HepG2 (cell line): ENCODE measurements at regions not wholly inside any gene's neighbourhood (a gene's known extent, or its start where the extent isn't known, plus 50 kb on each side); places are given as distances from the start of the nearest gene placed in this dataset.

ENCODE experiments used
- ATAC-seq: fragments of 200-7000 bp; cut with Tn5 transposase; 3 replicates; pipeline ENCODE4 v1.9.1; 2020; ENCODE audit warnings: mild to moderate bottlenecking, moderate library complexity
- BruUV-seq: library from RNA; stranded (reverse); fragments of 400-500 nt; replicated peaks from 2 replicates; lab custom pipeline; 2021; lab: Mats Ljungman, UMichigan
- CTCF ChIA-PET: fragments of 300-600 bp; formaldehyde crosslinking; extraction: SDS; loops from one replicate; lab custom pipeline; 2021; ENCODE audit warnings: low total read pairs, inconsistent platforms, low intra/inter-chr PET ratio; lab: Yijun Ruan, JAX
- POLR2A ChIA-PET: fragments of 350-600 bp; sonication (Branson Sonifier 250); formaldehyde crosslinking; loops from one replicate; lab custom pipeline; 2020; ENCODE audit warnings: antibody characterized with exemption, inconsistent platforms; lab: Yijun Ruan, JAX
- DNase-seq: peaks from one replicate; pipeline ENCODE4 v3.0.0-alpha.2; 2015; ENCODE audit warnings: low spot score
- FAIRE-seq: peaks from 3 replicates; lab custom pipeline; 2011; peaks lifted over from hg19 to GRCh38; lab: Jason Lieb, UNC
- H2AFZ ChIP-seq: one replicate; pipeline ENCODE4 v1.6.1; 2011; ENCODE audit warnings: low read length, inconsistent platforms
- H3K27ac ChIP-seq: fragments of 300-600 bp; 3 replicates; pipeline ENCODE4 v1.8.0; 2011; ENCODE audit warnings: mixed run types, mild to moderate bottlenecking, mixed read lengths, low read length, inconsistent platforms; ENCODE audit not compliant: insufficient read depth; ENCODE audit errors: extremely low read length
- H3K27me3 ChIP-seq, 2 experiments: fragments of 200-600 bp in 1 of 2; 2 replicates in 1 of 2; 3 replicates in 1 of 2; pipeline versions ENCODE4 v1.6.0 to v1.8.0; 2011; ENCODE audit warnings: low read length in 2 of 2, mild to moderate bottlenecking in 2 of 2, moderate library complexity in 2 of 2, inconsistent platforms in 1 of 2; ENCODE audit not compliant: insufficient read depth in 2 of 2, control insufficient read depth in 1 of 2
- H3K36me3 ChIP-seq, 2 experiments: fragments of 200-600 bp in 1 of 2; replicated peaks in 1 of 2; 2 replicates in 1 of 2; 3 replicates in 1 of 2; pipeline versions ENCODE4 v1.5.1 to v1.8.0; 2011; ENCODE audit warnings: low read length in 2 of 2, inconsistent platforms in 1 of 2; ENCODE audit not compliant: insufficient read depth in 2 of 2, control insufficient read depth in 1 of 2
- H3K4me1 ChIP-seq: 2 replicates; pipeline ENCODE4 v1.5.1; 2012; ENCODE audit warnings: low read length, inconsistent platforms; ENCODE audit not compliant: insufficient read depth
- H3K4me2 ChIP-seq: 2 replicates; pipeline ENCODE4 v1.6.0; 2011; ENCODE audit warnings: low read depth, low read length, inconsistent platforms
- H3K4me3 ChIP-seq, 3 experiments: fragments of 200-600 bp in 1 of 3; sonication (generic), shearing (Covaris generic) in 1 of 3; replicated peaks in 1 of 3; 2 replicates each; pipeline ENCODE4 v1.5.1; 2011 to 2016; ENCODE audit warnings: low read length in 3 of 3, inconsistent platforms in 2 of 3, low read depth in 2 of 3, mild to moderate bottlenecking in 2 of 3, control low read depth in 1 of 3, mixed read lengths in 1 of 3; ENCODE audit not compliant: insufficient read depth in 1 of 3
- H3K79me2 ChIP-seq: one replicate; pipeline ENCODE4 v1.6.1; 2011; ENCODE audit warnings: low read length, inconsistent platforms; ENCODE audit not compliant: insufficient read depth
- H3K9ac ChIP-seq: 2 replicates; pipeline ENCODE4 v1.6.0; 2011; ENCODE audit warnings: mild to moderate bottlenecking, low read depth, low read length, inconsistent platforms; ENCODE audit not compliant: insufficient read depth
- H3K9me3 ChIP-seq: 2 replicates; pipeline ENCODE4 v1.5.1; 2012; ENCODE audit warnings: mild to moderate bottlenecking, low read length
- H4K20me1 ChIP-seq: 2 replicates; pipeline ENCODE4 v1.6.0; 2011; ENCODE audit warnings: inconsistent platforms, mild to moderate bottlenecking, low read length, moderate library complexity; ENCODE audit not compliant: insufficient read depth
- GTF2F1 ChIP-seq: fragments of 150-350 bp; IDR thresholded peaks from 2 replicates; pipeline ENCODE4 v1.6.1; 2014; ENCODE audit warnings: low read length
- HMG20A ChIP-seq: IDR thresholded peaks from 2 replicates; pipeline ENCODE4 v1.6.1; 2016; ENCODE audit warnings: borderline replicate concordance
- NR3C1 ChIP-seq: sonication (generic); formaldehyde crosslinking; IDR thresholded peaks from 2 replicates; pipeline ENCODE4 v1.4.0; 2020; ENCODE audit warnings: missing genetic modification reagents
- PHF21A ChIP-seq: sonication (generic); formaldehyde crosslinking; IDR thresholded peaks from 2 replicates; pipeline ENCODE4 v1.5.0; 2020; ENCODE audit warnings: mild to moderate bottlenecking, missing genetic modification reagents
- ZNF264 ChIP-seq: sonication (generic); formaldehyde crosslinking; IDR thresholded peaks from 2 replicates; pipeline ENCODE4 v1.4.0; 2020; ENCODE audit warnings: missing genetic modification reagents
- ZNF460 ChIP-seq: sonication (generic); formaldehyde crosslinking; IDR thresholded peaks from 2 replicates; pipeline ENCODE4 v1.5.1; 2020; ENCODE audit warnings: missing genetic modification reagents, mild to moderate bottlenecking, borderline replicate concordance
- ZNF564 ChIP-seq: sonication (generic); formaldehyde crosslinking; IDR thresholded peaks from 2 replicates; pipeline ENCODE4 v1.8.1; 2023; ENCODE audit warnings: mild to moderate bottlenecking, missing genetic modification reagents
- WGBS: methylation state at CpG from one replicate; pipeline ENCODE4 v1.1.6; 2017; ENCODE audit warnings: low lambda C conversion rate; 5-methylcytosine and 5-hydroxymethylcytosine counted together
- in situ Hi-C: cut with HindIII; loops from 2 replicates; pipeline ENCODE4 v1.10.0; 2017; ENCODE audit warnings: low pct_unique_long_range_greater_than_20kb; ENCODE audit not compliant: extremely low pct_ligation_motif_present
- intact Hi-C: fragments of 100-400 bp; cut with micrococcal nuclease; formaldehyde crosslinking; loops from one replicate; pipeline ENCODE4 v1.10.0; 2022; ENCODE audit not compliant: unreplicated experiment

DNA sequence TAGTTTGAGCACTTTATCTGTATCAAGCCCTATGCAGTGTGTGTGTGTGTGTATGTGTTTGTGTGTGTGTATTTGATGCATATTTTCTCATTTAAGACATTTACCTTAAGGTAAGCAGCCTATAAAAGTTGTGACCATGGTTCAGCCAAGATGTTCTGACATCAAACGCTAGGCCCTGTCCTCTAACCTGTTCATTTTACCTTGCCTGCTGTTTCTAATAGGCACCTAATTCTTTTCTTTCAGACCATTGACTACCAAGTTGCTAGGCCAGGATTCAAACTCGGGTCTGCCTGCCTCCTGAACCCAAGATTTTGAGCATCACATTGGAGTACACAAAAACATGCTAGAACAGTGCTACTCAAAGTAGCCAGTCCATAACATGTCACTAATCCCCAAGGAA lies 274.5 kb downstream of the PLK2 start:
- ATAC-seq (no peak), FAIRE-seq (no peak)
- no peaks in the 10 kb centered on the region for H3K36me3 ChIP-seq
- no peak overlapping the region for H3K9ac ChIP-seq
- no peak overlapping the region for H3K4me2 ChIP-seq
- no peaks in the 10 kb centered on the region for H3K27me3 ChIP-seq
- no peak overlapping the region for H3K27ac ChIP-seq
- in situ Hi-C loops (no loop called here), intact Hi-C loops (no loop called here)
- H3K4me1 ChIP-seq: no peaks in the 10 kb centered on the region
- H4K20me1 ChIP-seq: no peaks in the 10 kb centered on the region
- POLR2A ChIA-PET: no interaction called here
- 42% methylated on average over 2 of the region's 2 CpGs for WGBS
- no peak for TF ChIP-seq HMG20A (CRISPR knock-in tag)
- TF ChIP-seq, all 625 proteins: peak for 0
- DNase-seq: no peak
- Histone ChIP-seq H3K4me3 (no peak overlapping the region), H3K79me2 (no peaks in the 10 kb centered on the region), H2AFZ (no peak overlapping the region), H3K9me3 (no peaks in the 10 kb centered on the region)
- CTCF ChIA-PET: no interaction called here
- BruUV-seq: no TSS peak

DNA sequence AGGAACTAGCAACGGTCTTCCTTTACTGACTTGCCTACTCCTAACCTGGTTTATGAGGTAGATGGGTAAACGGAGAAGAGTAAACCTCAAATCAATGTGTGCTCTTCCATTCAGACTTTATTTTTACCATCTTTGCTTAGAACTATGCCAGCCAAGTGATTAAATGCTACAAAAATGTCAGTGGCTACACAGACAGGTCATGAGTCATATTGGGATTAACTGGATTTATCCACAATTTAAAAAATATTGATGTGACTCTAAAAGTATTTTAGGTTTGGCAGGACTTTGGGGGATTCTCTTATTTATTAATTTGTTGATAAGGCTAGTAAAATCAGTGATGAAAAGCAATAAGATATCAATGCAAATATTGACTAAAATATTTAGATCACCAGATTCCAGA lies 275.0 kb downstream of the PLK2 start:
- H3K9me3 ChIP-seq: no peaks in the 10 kb centered on the region
- H3K27ac ChIP-seq: no peak overlapping the region
- CTCF ChIA-PET: no interaction called here
- FAIRE-seq (no peak), ATAC-seq (no peak)
- BruUV-seq: no TSS peak
- H3K79me2 ChIP-seq: no peaks in the 10 kb centered on the region
- no peak overlapping the region for H3K4me3 ChIP-seq
- H3K9ac ChIP-seq: no peak overlapping the region
- TF ChIP-seq GTF2F1 (no peak), ZNF460 (CRISPR knock-in tag) (no peak), NR3C1 (CRISPR knock-in tag) (no peak), ZNF564 (CRISPR knock-in tag) (no peak), ZNF264 (CRISPR knock-in tag) (no peak), PHF21A (no peak)
- TF ChIP-seq, all 625 proteins: peak for 0
- Histone ChIP-seq H4K20me1 (no peaks in the 10 kb centered on the region), H3K4me1 (no peaks in the 10 kb centered on the region), H2AFZ (no peak overlapping the region), H3K27me3 (no peaks in the 10 kb centered on the region; a peak in 1 of 5 replicates), H3K36me3 (no peaks in the 10 kb centered on the region), H3K4me2 (no peak overlapping the region)
- in situ Hi-C loops (no loop called here), intact Hi-C loops (no loop called here)
- 2% methylated on average over 2 of the region's 2 CpGs for WGBS
- no peak for DNase-seq
- POLR2A ChIA-PET: no interaction called here
